ENCODE measurements at regions not wholly inside any gene's neighbourhood (a gene's known extent, or its start where the extent isn't known, plus 50 kb on each side); places are given as distances from the start of the nearest gene placed in this dataset.

DNA sequence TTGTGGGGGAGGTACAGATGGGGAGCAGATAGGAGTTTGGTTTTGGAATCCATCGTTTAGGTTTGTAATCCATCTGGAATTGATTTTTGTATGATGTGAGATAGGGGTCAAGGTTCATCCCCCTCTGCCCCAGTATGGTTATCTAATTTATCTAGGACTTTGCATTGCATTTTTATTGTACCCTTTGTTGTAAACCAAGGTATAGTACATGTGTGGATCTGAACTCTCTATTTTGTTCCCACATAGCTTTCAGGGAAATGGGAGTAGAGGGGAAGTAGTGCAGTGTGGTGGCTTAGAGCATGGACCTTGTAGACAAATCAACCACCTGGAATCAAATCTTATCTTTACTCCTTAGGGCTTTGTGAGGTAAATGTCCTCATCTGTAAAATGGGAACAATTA is 65.7 kb downstream of the RAD54L2 start (continued):
- TF ChIP-seq POLR2AphosphoS5 (IDR thresholded peaks at IDR 0.05; ENCODE audit: low read depth, low read length): no peak
- no peak for TF ChIP-seq RAD21 (IDR thresholded peaks at IDR 0.05 in 1 of 2, conservative IDR thresholded peaks at IDR 0.05 in 1 of 2; ENCODE audit: low read depth in 2 of 2, low read length in 2 of 2)
- no peak for TF ChIP-seq SP2 (IDR thresholded peaks at IDR 0.05; ENCODE audit: low read length)
- no peak for TF ChIP-seq CBX5 (IDR thresholded peaks at IDR 0.05; ENCODE audit: low read depth, low read length)
- no peak for TF ChIP-seq JUND (IDR thresholded peaks at IDR 0.05; ENCODE audit: low read length)
- no peak for TF ChIP-seq PHF8 (conservative IDR thresholded peaks at IDR 0.05; ENCODE audit: low read depth, low read length)
